WI38 (cell line): ENCODE measurements at regions not wholly inside any gene's neighbourhood (a gene's known extent, or its start where the extent isn't known, plus 50 kb on each side); places are given as distances from the start of the nearest gene placed in this dataset.

Experiments used
- H3K4me3 ChIP-seq: 2 replicates; pipeline ENCODE4 v1.5.1; 2011; ENCODE audit warnings: low read depth, mild to moderate bottlenecking, control low read depth, low read length
- TF ChIP-seq, protein P1 (sequence below): IDR thresholded peaks from 2 replicates; pipeline ENCODE4 v1.5.1; 2012; ENCODE audit warnings: low read depth, mild to moderate bottlenecking, control low read depth, low read length

- H3K4me3 ChIP-seq = no peak overlapping the region
- TF ChIP-seq, protein P1, sequence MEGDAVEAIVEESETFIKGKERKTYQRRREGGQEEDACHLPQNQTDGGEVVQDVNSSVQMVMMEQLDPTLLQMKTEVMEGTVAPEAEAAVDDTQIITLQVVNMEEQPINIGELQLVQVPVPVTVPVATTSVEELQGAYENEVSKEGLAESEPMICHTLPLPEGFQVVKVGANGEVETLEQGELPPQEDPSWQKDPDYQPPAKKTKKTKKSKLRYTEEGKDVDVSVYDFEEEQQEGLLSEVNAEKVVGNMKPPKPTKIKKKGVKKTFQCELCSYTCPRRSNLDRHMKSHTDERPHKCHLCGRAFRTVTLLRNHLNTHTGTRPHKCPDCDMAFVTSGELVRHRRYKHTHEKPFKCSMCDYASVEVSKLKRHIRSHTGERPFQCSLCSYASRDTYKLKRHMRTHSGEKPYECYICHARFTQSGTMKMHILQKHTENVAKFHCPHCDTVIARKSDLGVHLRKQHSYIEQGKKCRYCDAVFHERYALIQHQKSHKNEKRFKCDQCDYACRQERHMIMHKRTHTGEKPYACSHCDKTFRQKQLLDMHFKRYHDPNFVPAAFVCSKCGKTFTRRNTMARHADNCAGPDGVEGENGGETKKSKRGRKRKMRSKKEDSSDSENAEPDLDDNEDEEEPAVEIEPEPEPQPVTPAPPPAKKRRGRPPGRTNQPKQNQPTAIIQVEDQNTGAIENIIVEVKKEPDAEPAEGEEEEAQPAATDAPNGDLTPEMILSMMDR = no peak
These were observed 399.1 kb downstream of the PLCL1 start for GRCh38 chr2:198203336-198204069.
